ENCODE measurements at regions not wholly inside any gene's neighbourhood (a gene's known extent, or its start where the extent isn't known, plus 50 kb on each side); places are given as distances from the start of the nearest gene placed in this dataset.

DNA sequence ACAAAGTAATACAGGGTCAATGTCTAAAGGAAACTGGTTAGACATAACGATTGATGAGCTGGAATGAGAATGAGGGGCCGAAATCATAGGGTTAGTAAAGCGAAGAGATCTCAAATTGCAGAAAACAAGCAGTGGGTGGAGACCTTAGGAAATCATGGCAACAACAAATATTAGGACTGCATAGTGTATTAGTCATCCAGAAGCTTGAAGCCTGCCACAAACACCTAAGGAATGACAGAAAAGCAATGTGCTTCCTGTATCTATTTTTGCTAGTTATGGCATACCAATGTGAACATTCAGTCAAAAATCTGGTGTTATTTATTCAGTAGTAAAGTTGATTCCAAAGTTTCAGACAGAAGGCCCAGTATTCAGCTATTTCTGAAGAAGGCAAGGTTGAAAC is 410.9 kb upstream of the CT83 start:
- Histone ChIP-seq H3K27me3 (ENCODE audit: control insufficient read depth, insufficient read depth, low read length) (no peaks in the 10 kb centered on the region; the same call in 1 of the 2 replicates), H3K4me1 (ENCODE audit: control insufficient read depth, insufficient read depth, low read length) (no peaks in the 10 kb centered on the region), H3K9ac (ENCODE audit: low read length) (no peak overlapping the region), H3K9me3 (ENCODE audit: control insufficient read depth, insufficient read depth, low read depth, low read length) (no peaks in the 10 kb centered on the region; the same call in 1 of the 2 replicates), H3K4me3 (ENCODE audit: low read depth, low read length) (no peak overlapping the region), H3K27ac (ENCODE audit: low read depth, low read length) (no peak overlapping the region), H3K36me3 (ENCODE audit: control insufficient read depth, insufficient read depth, low read length) (no peaks in the 10 kb centered on the region)

DNA sequence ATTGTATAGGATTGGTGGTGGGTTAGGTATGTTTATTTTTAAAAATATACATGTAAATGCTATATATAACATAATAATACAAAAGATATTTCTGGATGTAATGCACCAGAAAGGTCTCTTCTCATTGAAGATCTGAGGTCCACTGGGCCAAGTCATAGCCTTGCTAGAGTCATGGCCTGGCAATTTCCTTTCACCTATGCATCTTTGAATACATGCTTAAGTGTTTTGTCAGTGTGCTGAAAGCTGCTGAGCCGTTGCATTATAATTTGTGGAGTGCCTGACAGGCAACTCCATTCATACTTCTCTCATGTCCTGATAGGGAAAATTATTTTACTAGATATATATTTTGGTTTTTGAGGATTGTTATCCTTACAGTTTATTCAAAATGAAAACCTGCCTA is 410.2 kb upstream of the CT83 start:
- Histone ChIP-seq H3K4me1 (ENCODE audit: control insufficient read depth, insufficient read depth, low read length) (no peaks in the 10 kb centered on the region), H3K27me3 (ENCODE audit: control insufficient read depth, insufficient read depth, low read length) (peaks cover under 1% of the 10 kb centered on the region; the same call in 1 of the 2 replicates), H3K36me3 (ENCODE audit: control insufficient read depth, insufficient read depth, low read length) (no peaks in the 10 kb centered on the region; the same call in 1 of the 2 replicates), H3K27ac (ENCODE audit: low read depth, low read length) (no peak overlapping the region), H3K4me3 (ENCODE audit: low read depth, low read length) (no peak overlapping the region), H3K9ac (ENCODE audit: low read length) (no peak overlapping the region), H3K9me3 (ENCODE audit: control insufficient read depth, insufficient read depth, low read depth, low read length) (peaks cover 4% of the 10 kb centered on the region; the same call in 1 of the 2 replicates)

DNA sequence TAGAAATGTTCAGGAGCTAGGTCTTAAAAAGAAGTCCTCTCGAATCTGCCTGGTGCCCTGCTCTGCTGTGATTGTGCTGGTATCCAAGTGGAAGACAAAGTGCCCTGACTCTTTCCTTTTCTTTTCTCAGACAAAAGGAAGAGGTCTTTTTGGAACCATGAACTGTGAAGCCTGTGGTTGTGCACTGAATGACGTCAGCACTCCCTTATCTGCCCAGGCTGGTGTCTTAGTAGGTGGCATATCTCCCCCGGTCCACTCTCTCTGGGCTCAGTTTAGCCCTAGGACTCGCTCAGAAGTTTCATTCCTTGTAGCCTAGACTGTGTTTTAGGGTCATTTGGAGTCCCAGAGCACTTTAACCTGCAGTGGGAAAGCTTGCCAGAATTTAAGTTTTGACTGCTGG is 400.3 kb upstream of the CT83 start:
- Histone ChIP-seq H3K27ac (ENCODE audit: low read depth, low read length) (no peak overlapping the region), H3K4me3 (ENCODE audit: low read depth, low read length) (no peak overlapping the region), H3K36me3 (ENCODE audit: control insufficient read depth, insufficient read depth, low read length) (no peaks in the 10 kb centered on the region; the same call in 1 of the 2 replicates), H3K4me1 (ENCODE audit: control insufficient read depth, insufficient read depth, low read length) (no peaks in the 10 kb centered on the region), H3K9me3 (ENCODE audit: control insufficient read depth, insufficient read depth, low read depth, low read length) (peaks cover 4% of the 10 kb centered on the region; the same call in 1 of the 2 replicates), H3K9ac (ENCODE audit: low read length) (no peak overlapping the region), H3K27me3 (ENCODE audit: control insufficient read depth, insufficient read depth, low read length) (peaks cover 11% of the 10 kb centered on the region; the same call in 1 of the 2 replicates)

DNA sequence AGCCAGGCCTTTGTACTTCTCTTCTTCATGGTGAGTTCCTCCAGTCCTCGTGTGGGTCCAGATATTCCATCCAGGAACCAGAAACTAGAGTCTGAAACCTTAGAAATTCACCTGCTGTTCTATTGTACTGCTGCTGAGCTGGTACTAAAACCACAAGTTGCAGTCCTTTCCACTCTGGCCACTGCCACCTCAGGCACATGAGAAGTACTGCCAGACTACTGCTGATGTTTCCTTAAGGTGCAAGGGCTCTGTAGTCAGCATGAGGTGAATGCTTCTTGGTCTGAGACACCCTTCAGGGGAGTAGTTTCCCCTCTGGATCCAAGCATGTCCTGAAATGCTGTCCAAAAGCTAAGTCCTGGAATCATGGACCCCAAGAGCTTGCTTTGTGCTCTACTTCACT is 399.6 kb upstream of the CT83 start:
- H3K4me1 ChIP-seq (ENCODE audit: control insufficient read depth, insufficient read depth, low read length), result no peaks in the 10 kb centered on the region
- no peak overlapping the region for H3K9ac ChIP-seq (ENCODE audit: low read length)
- H3K9me3 ChIP-seq (ENCODE audit: control insufficient read depth, insufficient read depth, low read depth, low read length), result no peaks in the 10 kb centered on the region
- H3K36me3 ChIP-seq (ENCODE audit: control insufficient read depth, insufficient read depth, low read length), result no peaks in the 10 kb centered on the region
- peaks cover 8% of the 10 kb centered on the region; the same call in 1 of the 2 replicates for H3K27me3 ChIP-seq (ENCODE audit: control insufficient read depth, insufficient read depth, low read length)
- H3K4me3 ChIP-seq (ENCODE audit: low read depth, low read length), result no peak overlapping the region
- no peak overlapping the region for H3K27ac ChIP-seq (ENCODE audit: low read depth, low read length)

DNA sequence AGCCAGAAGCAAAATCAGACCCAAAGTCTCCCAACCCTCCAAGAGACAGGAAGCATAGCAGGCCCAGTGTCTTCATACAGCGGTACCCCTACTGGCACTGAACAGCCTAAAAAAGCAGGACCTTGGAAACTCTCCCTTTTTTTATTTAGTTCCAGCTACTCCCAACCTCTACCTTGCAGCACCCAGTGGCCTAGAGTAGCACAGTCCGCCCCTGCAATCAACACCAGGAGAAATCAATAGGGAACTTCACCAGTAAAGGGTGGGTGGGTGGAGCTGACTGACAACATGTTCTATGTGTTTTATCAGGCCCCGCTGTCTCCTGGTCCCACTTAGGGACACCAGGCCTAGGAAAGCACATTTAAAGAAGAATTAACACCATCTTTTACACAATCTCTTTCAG is 378.5 kb upstream of the CT83 start:
- Histone ChIP-seq H3K4me3 (ENCODE audit: low read depth, low read length) (no peak overlapping the region), H3K27me3 (ENCODE audit: control insufficient read depth, insufficient read depth, low read length) (peaks cover 5% of the 10 kb centered on the region; the same call in 1 of the 2 replicates), H3K27ac (ENCODE audit: low read depth, low read length) (no peak overlapping the region), H3K9ac (ENCODE audit: low read length) (no peak overlapping the region), H3K9me3 (ENCODE audit: control insufficient read depth, insufficient read depth, low read depth, low read length) (peaks cover 7% of the 10 kb centered on the region; the same call in 1 of the 2 replicates), H3K4me1 (ENCODE audit: control insufficient read depth, insufficient read depth, low read length) (peaks cover 21% of the 10 kb centered on the region), H3K36me3 (ENCODE audit: control insufficient read depth, insufficient read depth, low read length) (no peaks in the 10 kb centered on the region)

DNA sequence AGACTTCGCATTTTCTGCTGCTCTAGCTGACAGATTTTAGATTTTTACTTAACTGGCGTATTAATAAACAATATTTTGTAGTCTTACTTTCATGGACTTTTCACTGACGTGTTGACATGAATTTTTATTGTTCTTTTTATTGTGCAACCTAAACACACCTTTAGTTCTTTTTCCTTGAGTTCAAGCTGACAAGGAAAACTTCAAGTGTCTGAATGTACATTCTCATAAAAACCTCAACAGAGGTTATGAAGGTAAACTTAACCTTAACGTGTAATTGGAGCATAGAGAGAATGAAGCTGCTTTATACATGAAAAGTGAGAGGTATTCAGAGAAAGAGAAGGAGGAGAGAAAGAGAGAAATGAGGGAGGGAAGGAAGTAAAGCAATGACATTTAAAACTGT is 364.3 kb upstream of the CT83 start:
- no peaks in the 10 kb centered on the region; the same call in 1 of the 2 replicates for H3K27me3 ChIP-seq (ENCODE audit: control insufficient read depth, insufficient read depth, low read length)
- peaks cover 3% of the 10 kb centered on the region; the same call in 1 of the 2 replicates for H3K9me3 ChIP-seq (ENCODE audit: control insufficient read depth, insufficient read depth, low read depth, low read length)
- no peak overlapping the region for H3K27ac ChIP-seq (ENCODE audit: low read depth, low read length)
- H3K4me1 ChIP-seq (ENCODE audit: control insufficient read depth, insufficient read depth, low read length), result peaks cover 13% of the 10 kb centered on the region; the same call in 1 of the 2 replicates
- no peaks in the 10 kb centered on the region; the same call in 1 of the 2 replicates for H3K36me3 ChIP-seq (ENCODE audit: control insufficient read depth, insufficient read depth, low read length)
- no peak overlapping the region for H3K9ac ChIP-seq (ENCODE audit: low read length)
- no peak overlapping the region for H3K4me3 ChIP-seq (ENCODE audit: low read depth, low read length)

DNA sequence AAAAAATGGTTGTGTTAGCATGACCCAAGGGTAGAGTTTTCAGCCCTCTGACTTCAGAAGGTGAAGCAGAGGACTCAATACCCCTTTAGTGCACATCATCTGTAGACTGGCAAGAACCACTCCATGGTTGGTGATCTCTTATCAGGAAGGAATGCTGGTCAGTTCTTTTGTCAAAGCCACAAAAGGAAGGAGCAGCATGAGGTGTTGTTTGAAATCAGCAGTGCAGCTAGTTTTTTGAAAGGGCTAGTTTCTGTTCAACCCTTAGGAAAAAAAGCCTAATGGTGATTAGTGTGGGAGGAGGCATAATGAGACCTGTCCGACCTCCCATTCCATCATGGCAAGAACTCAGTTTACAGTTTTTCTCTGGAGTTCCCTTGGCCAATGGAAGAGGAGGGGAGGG is 362.0 kb upstream of the CT83 start:
- Histone ChIP-seq H3K27me3 (ENCODE audit: control insufficient read depth, insufficient read depth, low read length) (no peaks in the 10 kb centered on the region; the same call in 1 of the 2 replicates), H3K4me1 (ENCODE audit: control insufficient read depth, insufficient read depth, low read length) (peaks cover 12% of the 10 kb centered on the region; the same call in 1 of the 2 replicates), H3K9ac (ENCODE audit: low read length) (no peak overlapping the region), H3K4me3 (ENCODE audit: low read depth, low read length) (no peak overlapping the region), H3K9me3 (ENCODE audit: control insufficient read depth, insufficient read depth, low read depth, low read length) (peaks cover 14% of the 10 kb centered on the region), H3K27ac (ENCODE audit: low read depth, low read length) (no peak overlapping the region), H3K36me3 (ENCODE audit: control insufficient read depth, insufficient read depth, low read length) (peaks cover 3% of the 10 kb centered on the region; the same call in 1 of the 2 replicates)

DNA sequence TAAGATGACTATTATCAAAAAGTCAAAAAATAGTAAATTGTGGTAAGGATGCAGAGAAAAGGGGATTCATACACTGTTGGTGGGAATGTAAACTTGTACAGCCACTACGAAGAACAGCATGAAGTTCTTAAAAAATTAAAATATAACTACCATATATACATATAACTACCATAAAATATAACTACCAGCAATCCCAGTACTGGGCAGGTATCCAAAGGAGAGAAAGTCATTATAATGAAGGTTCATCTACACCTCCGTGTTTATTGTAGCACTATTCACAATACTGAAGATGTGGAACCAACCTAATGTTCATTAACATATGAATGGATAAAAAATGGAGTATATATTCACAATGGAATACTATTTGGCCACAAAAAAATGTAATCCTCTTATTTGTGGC is 360.9 kb upstream of the CT83 start:
- peaks cover 3% of the 10 kb centered on the region; the same call in 1 of the 2 replicates for H3K36me3 ChIP-seq (ENCODE audit: control insufficient read depth, insufficient read depth, low read length)
- peaks cover 15% of the 10 kb centered on the region for H3K9me3 ChIP-seq (ENCODE audit: control insufficient read depth, insufficient read depth, low read depth, low read length)
- H3K27me3 ChIP-seq (ENCODE audit: control insufficient read depth, insufficient read depth, low read length), result no peaks in the 10 kb centered on the region; the same call in 1 of the 2 replicates

DNA sequence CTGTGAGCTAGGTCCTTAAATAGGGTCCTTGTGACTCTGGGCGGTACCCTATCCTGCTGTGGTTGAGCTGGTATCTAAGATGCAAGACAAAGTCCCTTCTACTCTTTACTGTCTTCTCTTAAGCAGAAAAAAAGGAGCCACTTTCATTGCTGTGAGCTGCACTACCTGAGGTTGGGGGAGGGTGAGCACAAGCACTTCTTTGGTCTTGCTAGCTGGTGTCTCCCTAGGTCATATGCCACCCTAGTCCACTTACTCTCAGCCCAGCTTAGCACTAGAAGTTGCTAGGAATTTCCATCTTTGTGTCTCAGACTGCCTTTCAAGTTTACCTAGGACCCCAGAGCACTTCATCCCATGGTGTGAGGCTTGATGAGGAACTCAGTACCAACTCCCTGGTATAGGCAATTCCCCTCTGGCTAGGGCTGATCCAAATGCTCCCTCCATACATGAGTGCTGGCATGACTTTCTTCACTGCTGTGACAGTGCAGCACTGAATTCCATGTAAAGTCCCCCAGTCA is 343.6 kb upstream of the CT83 start:
- Histone ChIP-seq H3K9ac (ENCODE audit: low read length) (no peak overlapping the region), H3K36me3 (ENCODE audit: control insufficient read depth, insufficient read depth, low read length) (peaks cover 26% of the 10 kb centered on the region), H3K4me1 (ENCODE audit: control insufficient read depth, insufficient read depth, low read length) (peaks cover 2% of the 10 kb centered on the region; the same call in 1 of the 2 replicates), H3K27ac (ENCODE audit: low read depth, low read length) (no peak overlapping the region), H3K4me3 (ENCODE audit: low read depth, low read length) (no peak overlapping the region), H3K27me3 (ENCODE audit: control insufficient read depth, insufficient read depth, low read length) (no peaks in the 10 kb centered on the region), H3K9me3 (ENCODE audit: control insufficient read depth, insufficient read depth, low read depth, low read length) (peaks cover 27% of the 10 kb centered on the region)

More for the DNA sequence above, 360.9 kb upstream of the CT83 start:
- Histone ChIP-seq H3K4me1 (ENCODE audit: control insufficient read depth, insufficient read depth, low read length) (peaks cover 12% of the 10 kb centered on the region; the same call in 1 of the 2 replicates), H3K9ac (ENCODE audit: low read length) (no peak overlapping the region), H3K4me3 (ENCODE audit: low read depth, low read length) (no peak overlapping the region), H3K27ac (ENCODE audit: low read depth, low read length) (no peak overlapping the region)

DNA sequence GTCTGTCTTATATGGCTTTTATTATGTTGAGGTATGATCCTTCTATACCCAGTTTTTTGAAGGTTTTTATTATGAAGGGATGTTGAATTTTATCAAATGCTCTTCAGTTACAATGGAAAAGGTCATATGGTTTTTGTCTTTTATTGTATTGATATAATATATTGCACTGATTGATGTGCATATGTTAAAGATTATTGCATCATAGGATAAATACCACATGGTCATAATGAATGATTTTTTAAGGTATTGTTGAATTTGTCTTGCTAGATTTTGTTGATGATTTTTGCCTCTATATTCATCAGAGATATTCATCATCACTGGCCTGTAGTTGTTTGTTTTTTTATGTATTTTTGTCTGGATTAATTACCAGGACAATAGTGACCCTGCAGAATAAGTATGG is 339.2 kb upstream of the CT83 start:
- H3K27me3 ChIP-seq (ENCODE audit: control insufficient read depth, insufficient read depth, low read length), result no peaks in the 10 kb centered on the region
- H3K9ac ChIP-seq (ENCODE audit: low read length), result no peak overlapping the region
- no peaks in the 10 kb centered on the region for H3K36me3 ChIP-seq (ENCODE audit: control insufficient read depth, insufficient read depth, low read length)
- H3K4me3 ChIP-seq (ENCODE audit: low read depth, low read length), result no peak overlapping the region
- no peak overlapping the region for H3K27ac ChIP-seq (ENCODE audit: low read depth, low read length)
- peaks cover 47% of the 10 kb centered on the region for H3K9me3 ChIP-seq (ENCODE audit: control insufficient read depth, insufficient read depth, low read depth, low read length)
- no peaks in the 10 kb centered on the region for H3K4me1 ChIP-seq (ENCODE audit: control insufficient read depth, insufficient read depth, low read length)

DNA sequence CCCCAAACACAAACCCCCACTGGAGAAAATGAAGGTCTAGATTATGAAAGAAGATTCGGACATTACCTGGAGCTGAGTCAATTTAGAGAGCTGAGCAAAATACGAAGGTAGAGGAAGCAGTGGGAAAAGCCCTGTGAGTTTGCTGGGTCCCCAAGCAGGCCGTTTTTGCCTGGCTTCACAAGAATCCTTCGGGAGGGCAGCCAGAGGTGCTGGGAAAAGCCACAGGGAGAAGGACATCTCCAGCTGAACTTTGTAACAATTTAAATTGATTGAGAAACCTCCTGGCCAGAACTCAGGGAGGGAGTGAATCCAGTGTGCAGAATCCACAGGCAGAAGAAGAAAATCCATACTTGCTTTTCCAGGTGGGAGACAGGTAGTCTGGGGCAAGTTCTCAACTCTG is 319.1 kb upstream of the CT83 start:
- Histone ChIP-seq H3K4me1 (ENCODE audit: control insufficient read depth, insufficient read depth, low read length) (no peaks in the 10 kb centered on the region), H3K27ac (ENCODE audit: low read depth, low read length) (no peak overlapping the region), H3K36me3 (ENCODE audit: control insufficient read depth, insufficient read depth, low read length) (no peaks in the 10 kb centered on the region), H3K9me3 (ENCODE audit: control insufficient read depth, insufficient read depth, low read depth, low read length) (no peaks in the 10 kb centered on the region; the same call in 1 of the 2 replicates), H3K27me3 (ENCODE audit: control insufficient read depth, insufficient read depth, low read length) (no peaks in the 10 kb centered on the region; the same call in 1 of the 2 replicates), H3K9ac (ENCODE audit: low read length) (no peak overlapping the region), H3K4me3 (ENCODE audit: low read depth, low read length) (no peak overlapping the region)
